OCI-M2 (cell line): ENCODE measurements at regions not wholly inside any gene's neighbourhood (a gene's known extent, or its start where the extent isn't known, plus 50 kb on each side); places are given as distances from the start of the nearest gene placed in this dataset.

ENCODE experiments used
- DNase-seq: peaks from one replicate; lab custom pipeline; 2025; ENCODE audit not compliant: unreplicated experiment; lab: John Stamatoyannopoulos, UW

GRCh38 chr11:98564233-98564632 is 456.5 kb upstream of the CNTN5 start:
- DNase-seq: no peak

- no peak for DNase-seq
These were observed 455.9 kb upstream of the CNTN5 start for GRCh38 chr11:98564881-98565280.

- no peak for DNase-seq
These were observed 455.4 kb upstream of the CNTN5 start for GRCh38 chr11:98565311-98565710.

DNA sequence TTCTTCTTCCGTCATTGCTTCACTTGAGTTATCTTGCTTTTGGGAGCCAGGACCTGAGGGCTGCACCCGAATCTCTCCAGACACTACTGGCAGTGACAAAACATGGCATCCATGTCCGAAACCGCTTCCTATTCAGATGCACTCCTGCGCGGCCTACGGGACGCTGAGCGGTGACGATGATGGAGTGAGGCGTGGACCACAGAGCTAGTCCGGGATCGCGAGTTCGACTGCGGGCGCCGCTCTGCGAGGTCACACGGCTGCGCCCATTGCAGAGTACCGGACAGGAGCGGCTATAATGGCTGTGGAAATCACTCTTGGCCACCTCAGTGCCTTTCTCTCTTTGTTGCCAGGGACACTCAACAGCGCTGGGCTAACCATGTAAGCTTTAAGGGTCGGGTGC is 453.8 kb upstream of the CNTN5 start:
- DNase-seq: no peak

DNA sequence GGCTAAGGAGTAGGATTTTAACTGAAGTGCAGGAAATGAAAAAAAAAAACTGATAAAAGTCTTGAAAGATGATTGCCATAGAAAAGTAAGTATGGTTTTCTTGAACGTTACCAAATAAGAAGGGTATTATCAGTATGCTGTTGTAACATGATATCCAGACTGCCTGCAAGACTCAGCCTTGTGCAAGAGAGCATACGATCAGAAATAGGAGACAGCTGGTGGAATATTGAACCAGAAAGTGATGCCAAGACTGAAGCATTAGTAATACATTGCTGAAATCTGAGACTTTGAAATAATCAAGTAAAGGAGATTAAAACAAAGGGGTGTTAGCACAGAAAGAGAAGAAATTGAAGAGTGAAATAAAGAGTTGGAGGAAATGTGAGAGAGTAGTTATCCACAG is 452.7 kb upstream of the CNTN5 start:
- no peak for DNase-seq

DNA sequence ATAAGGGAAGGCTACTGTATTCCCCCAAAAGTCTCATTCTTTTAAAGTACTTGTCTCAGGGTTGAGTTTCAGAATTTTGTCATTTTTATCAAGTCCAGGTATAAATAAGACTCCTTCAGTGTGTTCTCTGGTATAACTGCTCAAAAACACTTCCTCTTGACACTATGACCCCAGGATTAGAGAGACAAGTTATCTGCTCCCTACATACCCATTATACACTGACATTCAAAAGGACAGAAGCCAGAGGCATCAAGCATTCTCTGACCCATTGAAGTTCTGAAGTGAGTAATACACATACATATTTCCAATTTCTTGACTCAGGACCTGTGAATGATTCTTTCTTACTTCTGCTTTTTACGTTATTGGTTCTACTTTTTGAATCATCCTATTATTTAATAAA is 447.8 kb upstream of the CNTN5 start:
- no peak for DNase-seq

GRCh38 chr11:98587884-98588283 is 432.9 kb upstream of the CNTN5 start:
- no peak for DNase-seq

- no peak for DNase-seq
These were observed 430.8 kb upstream of the CNTN5 start for GRCh38 chr11:98589967-98590366.

GRCh38 chr11:98600103-98600502 is 420.6 kb upstream of the CNTN5 start:
- no peak for DNase-seq

GRCh38 chr11:98600786-98601773 is 419.7 kb upstream of the CNTN5 start:
- DNase-seq: no peak

DNA sequence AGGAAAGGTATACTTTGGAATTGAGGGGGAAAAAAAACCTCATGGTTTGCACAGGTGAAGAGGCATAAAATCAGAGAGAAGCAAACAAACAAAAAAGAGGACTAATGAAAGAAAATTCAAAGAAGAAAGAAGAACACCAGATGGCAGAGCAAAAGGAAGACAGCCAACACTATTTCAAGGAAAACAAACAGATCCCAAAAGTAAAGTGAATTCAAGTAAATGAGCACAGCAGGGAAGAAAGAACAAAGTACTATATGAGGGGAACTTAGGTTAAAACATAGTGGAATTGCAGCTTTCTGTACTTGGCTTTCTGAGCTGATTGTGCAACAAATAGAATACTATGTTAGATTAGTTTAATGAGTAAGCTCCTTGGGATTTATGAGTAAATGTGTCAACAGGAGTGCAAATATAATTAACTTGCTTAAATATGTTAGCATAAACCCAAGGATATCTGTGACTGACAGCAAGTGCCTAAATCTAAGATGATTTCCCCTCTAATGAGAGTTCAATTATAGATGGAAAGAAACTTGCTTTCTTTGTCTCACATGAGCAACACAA is 404.6 kb upstream of the CNTN5 start:
- DNase-seq: no peak

- DNase-seq: no peak
These were observed 399.0 kb upstream of the CNTN5 start for GRCh38 chr11:98621767-98622166.

DNA sequence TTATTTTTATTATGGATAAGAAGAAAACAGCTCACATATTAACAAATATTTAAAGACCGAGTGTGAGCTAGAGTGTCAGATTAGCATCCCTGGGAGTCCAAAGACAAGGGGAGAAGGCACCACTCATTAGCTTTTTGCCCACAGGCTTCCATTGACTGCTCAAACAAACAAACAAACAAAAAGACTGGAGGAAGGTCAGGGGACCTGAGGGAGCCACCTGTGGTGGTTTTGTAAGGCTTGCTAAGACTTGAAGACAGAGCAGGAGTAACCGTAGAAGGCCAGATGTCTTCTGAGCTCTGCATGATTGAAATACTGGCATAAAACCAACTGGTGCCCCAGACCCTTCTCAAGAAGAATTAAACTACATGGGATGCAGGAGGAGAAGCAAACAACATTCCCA is 395.2 kb upstream of the CNTN5 start:
- DNase-seq: no peak

DNA sequence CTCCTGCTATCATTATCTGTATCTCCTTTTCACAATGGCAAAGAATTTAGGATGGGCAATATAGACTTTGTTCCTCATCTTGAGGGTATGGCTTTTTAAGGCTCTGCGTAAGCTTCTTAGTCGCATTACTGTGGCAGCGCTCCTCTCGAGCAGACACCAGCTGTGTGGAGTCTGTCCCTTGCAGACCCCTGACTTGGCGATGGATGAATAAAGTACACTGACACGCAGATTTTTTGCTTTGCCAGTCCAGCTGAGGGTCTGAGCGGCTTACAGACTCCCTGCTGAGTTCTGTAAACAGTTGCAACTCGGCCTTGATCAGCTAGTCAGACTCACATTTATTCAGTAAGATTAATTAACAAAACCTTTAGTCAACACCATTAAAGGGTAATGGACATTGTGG is 390.0 kb upstream of the CNTN5 start:
- no peak for DNase-seq

DNA sequence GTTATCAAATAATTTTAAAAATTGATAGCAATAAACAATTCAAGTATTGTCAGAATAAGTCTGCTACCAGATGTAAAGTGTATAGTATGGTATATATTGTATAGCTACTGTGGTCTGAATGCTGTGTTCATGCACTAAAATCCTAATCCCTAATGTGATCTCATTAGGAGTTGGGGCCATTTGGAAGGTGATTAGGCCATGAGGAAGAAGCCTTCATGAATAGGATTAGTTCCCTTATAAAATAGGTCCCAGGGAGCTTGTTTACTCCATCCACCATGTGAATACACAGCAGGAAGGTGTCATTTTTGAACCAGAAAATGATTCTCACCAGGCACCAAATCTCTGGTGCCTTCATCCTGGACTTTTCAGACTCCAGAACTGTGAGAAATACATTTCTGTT is 363.0 kb upstream of the CNTN5 start:
- DNase-seq: no peak

DNA sequence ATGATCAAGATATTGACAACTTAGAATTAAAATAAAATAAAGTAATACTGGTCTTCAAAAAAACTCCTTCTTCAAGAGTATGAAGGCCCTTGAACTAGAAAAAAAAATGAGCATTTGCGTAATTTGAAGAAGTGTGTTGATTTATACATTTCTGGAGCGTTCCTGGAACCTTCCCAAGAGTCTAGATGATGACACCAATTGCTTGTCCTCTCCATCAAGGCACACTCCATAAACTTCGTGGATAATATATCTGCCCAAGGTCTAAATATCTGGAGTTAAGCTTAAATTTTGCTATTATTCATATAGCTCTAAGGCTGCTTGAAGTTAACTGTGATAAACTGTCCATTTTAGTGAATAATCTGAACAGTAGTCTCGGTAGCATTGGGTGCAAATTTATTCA is 361.3 kb upstream of the CNTN5 start:
- DNase-seq: no peak

DNA sequence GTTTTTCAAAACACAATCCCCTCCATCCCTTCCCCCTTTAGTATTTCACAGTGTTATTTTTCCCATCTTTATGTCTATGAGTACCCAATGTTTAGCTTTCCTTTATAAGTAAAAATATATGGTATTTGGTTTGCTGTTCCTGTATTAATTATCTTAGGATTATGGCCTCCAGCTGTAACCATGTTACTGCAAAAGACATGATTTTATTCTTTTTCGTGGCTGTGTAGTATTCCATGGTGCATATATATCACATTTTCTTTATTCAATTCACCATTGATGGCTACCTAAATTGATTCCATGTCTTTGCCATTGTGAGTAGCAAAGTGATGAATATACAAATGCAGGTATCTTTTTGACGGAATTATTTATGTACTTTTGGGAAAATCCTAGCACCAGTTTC is 346.4 kb upstream of the CNTN5 start:
- no peak for DNase-seq

DNA sequence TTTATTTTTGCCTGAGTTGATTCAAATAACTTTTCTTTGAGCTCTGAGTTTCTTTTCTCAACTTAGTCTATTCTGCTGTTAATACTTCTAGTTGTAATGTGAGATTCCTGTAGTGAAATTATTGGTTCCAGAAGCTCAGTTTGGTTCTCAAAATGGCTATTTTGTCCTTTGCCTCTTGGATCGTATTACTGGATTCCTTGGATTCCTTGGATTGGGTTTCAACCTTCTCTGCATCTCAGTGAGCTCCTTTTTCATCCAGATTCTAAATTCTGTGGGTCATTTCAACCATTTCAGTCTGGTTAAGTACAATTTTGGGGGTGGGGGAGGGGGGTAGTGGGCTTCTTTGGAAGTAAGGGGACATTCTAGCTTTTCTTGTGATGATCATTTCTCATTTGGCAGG is 341.1 kb upstream of the CNTN5 start:
- no peak for DNase-seq

GRCh38 chr11:98701541-98701940 is 319.2 kb upstream of the CNTN5 start:
- no peak for DNase-seq

GRCh38 chr11:98703779-98704556 is 316.8 kb upstream of the CNTN5 start:
- DNase-seq: no peak

DNA sequence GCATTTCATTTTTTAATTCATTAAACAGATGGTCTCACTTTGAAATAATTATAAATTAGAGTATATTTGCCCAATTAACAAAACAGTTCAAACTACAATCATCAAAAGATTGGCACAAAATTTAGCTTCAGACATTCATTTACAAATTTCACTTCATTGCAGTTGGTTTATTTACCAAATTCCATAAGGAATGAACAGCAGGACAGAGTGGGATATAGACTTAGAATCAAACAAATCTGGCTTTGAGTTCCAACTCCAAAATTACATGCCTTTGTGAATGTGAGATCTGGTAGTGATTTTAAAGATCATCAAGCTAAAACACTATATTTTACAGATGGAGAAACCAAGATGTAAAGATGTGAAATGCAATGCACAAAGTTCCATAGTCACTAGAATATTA is 310.7 kb upstream of the CNTN5 start:
- DNase-seq: no peak

DNA sequence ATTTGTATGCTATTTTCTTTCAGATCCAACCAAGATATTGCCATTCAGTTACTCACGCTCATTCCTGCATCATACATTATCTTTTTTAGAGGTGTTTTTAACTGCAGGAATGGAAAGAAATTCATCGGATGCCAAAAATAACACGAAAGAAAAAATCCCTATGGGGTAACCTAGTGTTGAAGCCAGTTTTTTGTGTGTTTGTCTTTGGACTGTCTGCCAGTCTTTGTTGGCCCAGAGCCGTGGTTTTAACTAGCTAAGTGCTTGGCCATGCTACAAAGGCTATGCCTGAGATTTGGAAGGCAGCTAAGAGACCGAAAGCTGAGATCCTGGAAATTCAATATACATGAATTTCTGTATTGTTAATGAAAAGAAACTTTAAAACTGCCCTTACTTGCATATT is 309.8 kb upstream of the CNTN5 start:
- no peak for DNase-seq
